Thyroid gland (tissue), 4 donors: ENCODE measurements at regions not wholly inside any gene's neighbourhood (a gene's known extent, or its start where the extent isn't known, plus 50 kb on each side); places are given as distances from the start of the nearest gene placed in this dataset.
"Not testable (repeated sequence)": the region's sequence is repeated elsewhere in the genome, so short reads cannot be mapped to it uniquely, and the experiment has no call there.

Experiments
- DNase-seq, 2 donors: peaks; one replicate each; pipeline ENCODE4 v3.0.0-alpha.2; 2019
- H3K27ac ChIP-seq, 3 donors: fragments of 200-600 bp; sonication (generic); 1 replicate in 2 of 3; 2 replicates in 1 of 3; pipeline ENCODE4 v1.5.1; 2016 to 2019; ENCODE audit warnings: mild to moderate bottlenecking in 1 of 3, moderate library complexity in 1 of 3
- H3K27me3 ChIP-seq: fragments of 200-600 bp; sonication (generic); one replicate; pipeline ENCODE4 v1.5.1; 2019
- H3K36me3 ChIP-seq, 2 donors: fragments of 200-600 bp; sonication (generic); one replicate each; pipeline ENCODE4 v1.5.1; 2016 to 2019
- H3K4me1 ChIP-seq, 2 donors: fragments of 200-600 bp; sonication (generic); one replicate each; pipeline ENCODE4 v1.5.1; 2017 to 2019
- H3K4me3 ChIP-seq, 3 donors: fragments of 200-600 bp; sonication (generic); replicated peaks in 1 of 3; 1 replicate in 2 of 3; 2 replicates in 1 of 3; pipeline ENCODE4 v1.5.1; 2016; ENCODE audit warnings: mild to moderate bottlenecking in 1 of 3
- H3K9me3 ChIP-seq: fragments of 200-600 bp; sonication (generic); one replicate; pipeline ENCODE4 v1.5.1; 2017
- CTCF ChIP-seq, 6 experiments: fragments of 200-600 bp in 3 of 6; fragments of 450-650 bp in 3 of 6; sonication (generic) in 3 of 6; IDR thresholded peaks; one replicate each; pipeline ENCODE4 v1.5.1; 2016 to 2019; ENCODE audit warnings: antibody characterized with exemption in 6 of 6, mild to moderate bottlenecking in 2 of 6, inconsistent platforms in 1 of 6, moderate library complexity in 1 of 6
- POLR2A ChIP-seq, 2 donors: fragments of 450-650 bp; IDR thresholded peaks; one replicate each; pipeline ENCODE4 v1.6.1; 2017; ENCODE audit warnings: antibody characterized with exemption in 2 of 2, mild to moderate bottlenecking in 2 of 2, moderate library complexity in 1 of 2
- WGBS, 2 donors: methylation state at CpG; one replicate each; pipeline ENCODE4 v1.1.5; 2017; 5-methylcytosine and 5-hydroxymethylcytosine counted together
- intact Hi-C: fragments of 100-400 bp; cut with DNase I; formaldehyde crosslinking; loops from one replicate; pipeline ENCODE4 v1.15.1; 2023

- Histone ChIP-seq H3K27me3 (no peaks in the 10 kb centered on the region), H3K36me3 (no peaks in the 10 kb centered on the region), H3K27ac (no peak overlapping the region), H3K4me3 (no peak overlapping the region), H3K4me1 (no peaks in the 10 kb centered on the region), H3K9me3 (no peaks in the 10 kb centered on the region)
- DNase-seq = no peak
- 87 to 88% methylated on average over 7 of the region's 7 CpGs for WGBS, 2 donors
- intact Hi-C loops = no loop called here
- TF ChIP-seq CTCF (IDR thresholded peaks at IDR 0.05) = no peak
- TF ChIP-seq POLR2A (IDR thresholded peaks at IDR 0.05) = no peak
These were observed 162.5 kb upstream of the STMND1 start for GRCh38 chr6:16939351-16939750.

GRCh38 chr6:16936893-16937292 is 165.0 kb upstream of the STMND1 start:
- TF ChIP-seq POLR2A (IDR thresholded peaks at IDR 0.05) (no peak), CTCF (IDR thresholded peaks at IDR 0.05) (no peak)
- intact Hi-C loops = no loop called here
- Histone ChIP-seq H3K9me3 (no peaks in the 10 kb centered on the region), H3K4me1 (no peaks in the 10 kb centered on the region), H3K27me3 (no peaks in the 10 kb centered on the region), H3K4me3 (no peak overlapping the region), H3K27ac (no peak overlapping the region), H3K36me3 (no peaks in the 10 kb centered on the region)
- WGBS, 2 donors = 95 to 96% methylated on average over 3 of the region's 3 CpGs
- no peak for DNase-seq

GRCh38 chr6:16933961-16934360 is 167.9 kb upstream of the STMND1 start:
- intact Hi-C loops = no loop called here
- TF ChIP-seq CTCF (IDR thresholded peaks at IDR 0.05) = no peak
- no peak for TF ChIP-seq POLR2A (IDR thresholded peaks at IDR 0.05)
- no peak overlapping the region for H3K4me3 ChIP-seq
- 63 to 67% methylated on average over 1 of the region's 1 CpG for WGBS, 2 donors
- H3K4me1 ChIP-seq = no peaks in the 10 kb centered on the region
- no peak for DNase-seq
- H3K27me3 ChIP-seq = no peaks in the 10 kb centered on the region
- H3K36me3 ChIP-seq = no peaks in the 10 kb centered on the region
- no peaks in the 10 kb centered on the region for H3K9me3 ChIP-seq
- H3K27ac ChIP-seq = no peak overlapping the region

GRCh38 chr6:16933532-16933931 is 168.3 kb upstream of the STMND1 start:
- no peak overlapping the region for H3K4me3 ChIP-seq
- H3K4me1 ChIP-seq = no peaks in the 10 kb centered on the region
- H3K9me3 ChIP-seq = no peaks in the 10 kb centered on the region
- WGBS, 2 donors = 80 to 85% methylated on average over 4 of the region's 4 CpGs
- intact Hi-C loops = no loop called here
- no peaks in the 10 kb centered on the region for H3K36me3 ChIP-seq
- DNase-seq = no peak
- no peak overlapping the region for H3K27ac ChIP-seq
- no peak for TF ChIP-seq POLR2A (IDR thresholded peaks at IDR 0.05)
- no peak for TF ChIP-seq CTCF (IDR thresholded peaks at IDR 0.05)
- no peaks in the 10 kb centered on the region for H3K27me3 ChIP-seq

GRCh38 chr6:16932920-16933319 is 168.9 kb upstream of the STMND1 start:
- no peaks in the 10 kb centered on the region for H3K27me3 ChIP-seq
- DNase-seq = no peak
- no peaks in the 10 kb centered on the region for H3K4me1 ChIP-seq
- no peak overlapping the region for H3K27ac ChIP-seq
- WGBS, 2 donors = 99% methylated on average over 4 of the region's 4 CpGs
- TF ChIP-seq CTCF (IDR thresholded peaks at IDR 0.05) = no peak
- TF ChIP-seq POLR2A (IDR thresholded peaks at IDR 0.05) = no peak
- intact Hi-C loops = no loop called here
- no peaks in the 10 kb centered on the region for H3K9me3 ChIP-seq
- H3K36me3 ChIP-seq = no peaks in the 10 kb centered on the region
- no peak overlapping the region for H3K4me3 ChIP-seq

GRCh38 chr6:16931079-16931478 is 169.8 kb upstream of the ATXN1 start:
- H3K27me3 ChIP-seq, intact Hi-C loops, H3K9me3 ChIP-seq, H3K36me3 ChIP-seq, H3K4me3 ChIP-seq, H3K4me1 ChIP-seq, DNase-seq, H3K27ac ChIP-seq: not testable (repeated sequence)
